ENCODE measurements at regions not wholly inside any gene's neighbourhood (a gene's known extent, or its start where the extent isn't known, plus 50 kb on each side); places are given as distances from the start of the nearest gene placed in this dataset.

DNA sequence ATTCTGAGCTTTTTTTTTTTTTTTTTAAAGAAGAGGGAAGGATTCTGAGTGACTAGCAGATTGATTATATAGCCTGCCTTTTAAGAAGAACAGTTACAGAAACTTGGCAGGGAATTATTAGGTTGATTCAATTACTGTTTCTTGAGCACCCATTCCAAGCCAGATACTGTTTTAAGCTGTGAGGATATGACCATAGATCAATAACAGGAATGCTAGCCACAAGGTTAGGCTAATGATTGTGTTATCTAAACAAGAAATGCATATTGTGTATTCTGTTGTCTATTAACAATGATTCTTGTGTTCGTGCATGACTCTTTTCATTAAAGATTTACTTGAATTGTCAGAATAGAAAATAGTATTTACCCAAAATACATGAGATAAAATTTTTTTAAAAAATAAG, 67.1 kb downstream of the PRORP start:
- TF ChIP-seq, protein P1, sequence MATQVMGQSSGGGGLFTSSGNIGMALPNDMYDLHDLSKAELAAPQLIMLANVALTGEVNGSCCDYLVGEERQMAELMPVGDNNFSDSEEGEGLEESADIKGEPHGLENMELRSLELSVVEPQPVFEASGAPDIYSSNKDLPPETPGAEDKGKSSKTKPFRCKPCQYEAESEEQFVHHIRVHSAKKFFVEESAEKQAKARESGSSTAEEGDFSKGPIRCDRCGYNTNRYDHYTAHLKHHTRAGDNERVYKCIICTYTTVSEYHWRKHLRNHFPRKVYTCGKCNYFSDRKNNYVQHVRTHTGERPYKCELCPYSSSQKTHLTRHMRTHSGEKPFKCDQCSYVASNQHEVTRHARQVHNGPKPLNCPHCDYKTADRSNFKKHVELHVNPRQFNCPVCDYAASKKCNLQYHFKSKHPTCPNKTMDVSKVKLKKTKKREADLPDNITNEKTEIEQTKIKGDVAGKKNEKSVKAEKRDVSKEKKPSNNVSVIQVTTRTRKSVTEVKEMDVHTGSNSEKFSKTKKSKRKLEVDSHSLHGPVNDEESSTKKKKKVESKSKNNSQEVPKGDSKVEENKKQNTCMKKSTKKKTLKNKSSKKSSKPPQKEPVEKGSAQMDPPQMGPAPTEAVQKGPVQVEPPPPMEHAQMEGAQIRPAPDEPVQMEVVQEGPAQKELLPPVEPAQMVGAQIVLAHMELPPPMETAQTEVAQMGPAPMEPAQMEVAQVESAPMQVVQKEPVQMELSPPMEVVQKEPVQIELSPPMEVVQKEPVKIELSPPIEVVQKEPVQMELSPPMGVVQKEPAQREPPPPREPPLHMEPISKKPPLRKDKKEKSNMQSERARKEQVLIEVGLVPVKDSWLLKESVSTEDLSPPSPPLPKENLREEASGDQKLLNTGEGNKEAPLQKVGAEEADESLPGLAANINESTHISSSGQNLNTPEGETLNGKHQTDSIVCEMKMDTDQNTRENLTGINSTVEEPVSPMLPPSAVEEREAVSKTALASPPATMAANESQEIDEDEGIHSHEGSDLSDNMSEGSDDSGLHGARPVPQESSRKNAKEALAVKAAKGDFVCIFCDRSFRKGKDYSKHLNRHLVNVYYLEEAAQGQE (IDR thresholded peaks at IDR 0.05; ENCODE audit: insufficient replicate concordance, low read depth) = no peak
- TF ChIP-seq POLR2AphosphoS5 (IDR thresholded peaks at IDR 0.05; ENCODE audit: low read depth) = no peak
- TF ChIP-seq CTCF (IDR thresholded peaks at IDR 0.05; ENCODE audit: insufficient read depth, low read length) = no peak
- TF ChIP-seq GABPA (IDR thresholded peaks at IDR 0.05; ENCODE audit: low read depth) = no peak

All from HL-60 (cell line).